Natural killer cell (primary cell): ENCODE measurements at regions not wholly inside any gene's neighbourhood (a gene's known extent, or its start where the extent isn't known, plus 50 kb on each side); places are given as distances from the start of the nearest gene placed in this dataset.

Experiments used
- ATAC-seq, 3 donors: fragments of 150-1000 bp in 2 of 3; fragments of 200-7000 bp in 1 of 3; cut with Tn5 transposase; 1 replicate in 1 of 3; 2 replicates in 2 of 3; pipeline ENCODE4 v1.10.0; 2021; ENCODE audit warnings: mild to moderate bottlenecking in 2 of 3, moderate library complexity in 2 of 3
- DNase-seq, 2 donors: peaks; one replicate each; pipeline versions ENCODE4 v3.0.0 to v3.0.0-alpha.2; 2013 to 2021; ENCODE audit warnings: mixed read lengths in 1 of 2
- H3K27ac ChIP-seq: one replicate; pipeline ENCODE4 v1.5.1; 2013; ENCODE audit warnings: mild to moderate bottlenecking, low read length
- H3K27me3 ChIP-seq: one replicate; pipeline ENCODE4 v1.6.1; 2013; ENCODE audit warnings: low read length; ENCODE audit not compliant: control insufficient read depth, insufficient read depth
- H3K36me3 ChIP-seq: one replicate; pipeline ENCODE4 v1.6.1; 2013; ENCODE audit warnings: low read length; ENCODE audit not compliant: control insufficient read depth, insufficient read depth
- H3K4me1 ChIP-seq: one replicate; pipeline ENCODE4 v1.6.1; 2013; ENCODE audit warnings: low read length; ENCODE audit not compliant: control insufficient read depth, insufficient read depth
- H3K4me3 ChIP-seq: one replicate; pipeline ENCODE4 v1.5.1; 2013; ENCODE audit warnings: low read length
- H3K9me3 ChIP-seq: one replicate; pipeline ENCODE4 v1.6.1; 2013; ENCODE audit warnings: low read length; ENCODE audit not compliant: control insufficient read depth, insufficient read depth
- H3K27ac Mint-ChIP-seq, 2 donors: one replicate each; pipeline ENCODE4 v1.8.0; 2022; ENCODE audit warnings: mild to moderate bottlenecking in 2 of 2, mixed read lengths in 2 of 2, moderate library complexity in 1 of 2
- H3K27me3 Mint-ChIP-seq, 2 donors: one replicate each; pipeline ENCODE4 v1.8.0; 2022; ENCODE audit warnings: low read depth in 2 of 2, mixed read lengths in 2 of 2
- H3K36me3 Mint-ChIP-seq: one replicate; pipeline ENCODE4 v1.8.0; 2022; ENCODE audit warnings: mixed read lengths
- H3K4me1 Mint-ChIP-seq, 2 donors: one replicate each; pipeline ENCODE4 v1.8.0; 2022; ENCODE audit warnings: mixed read lengths in 2 of 2
- H3K4me3 Mint-ChIP-seq: one replicate; pipeline ENCODE4 v1.8.0; 2022; ENCODE audit warnings: mild to moderate bottlenecking, moderate library complexity, mixed read lengths
- H3K9me3 Mint-ChIP-seq, 2 donors: one replicate each; pipeline ENCODE4 v1.8.0; 2022; ENCODE audit warnings: mixed read lengths in 2 of 2
- WGBS: methylation state at CpG from one replicate; pipeline ENCODE4 v1.1.7; 2013; ENCODE audit warnings: missing lambda C conversion rate; ENCODE audit not compliant: insufficient coverage; 5-methylcytosine and 5-hydroxymethylcytosine counted together
- intact Hi-C: fragments of 100-400 bp; cut with micrococcal nuclease; formaldehyde crosslinking; loops from one replicate; pipeline ENCODE4 v1.14.2; 2022
- TF ChIP-seq, protein P1 (sequence below): fragments of 200-600 bp; IDR thresholded peaks from one replicate; pipeline ENCODE4 v1.8.0; 2022; ENCODE audit warnings: antibody characterized with exemption

- WGBS: 97% methylated on average over 3 of the region's 3 CpGs
- H3K27me3 ChIP-seq: no peaks in the 10 kb centered on the region
- Mint-ChIP-seq H3K36me3 (no peaks in the 10 kb centered on the region), H3K27ac (no peak overlapping the region), H3K27me3 (peaks cover 0 to 6% of the 10 kb centered on the region in 2 donors), H3K4me1 (no peaks in the 10 kb centered on the region), H3K9me3 (peaks cover 0 to 2% of the 10 kb centered on the region in 2 donors), H3K4me3 (no peak overlapping the region)
- no peaks in the 10 kb centered on the region for H3K36me3 ChIP-seq
- ATAC-seq (no peak), DNase-seq (no peak)
- no peak overlapping the region for H3K4me3 ChIP-seq
- no peak overlapping the region for H3K27ac ChIP-seq
- intact Hi-C loops: no loop called here
- TF ChIP-seq, protein P1, sequence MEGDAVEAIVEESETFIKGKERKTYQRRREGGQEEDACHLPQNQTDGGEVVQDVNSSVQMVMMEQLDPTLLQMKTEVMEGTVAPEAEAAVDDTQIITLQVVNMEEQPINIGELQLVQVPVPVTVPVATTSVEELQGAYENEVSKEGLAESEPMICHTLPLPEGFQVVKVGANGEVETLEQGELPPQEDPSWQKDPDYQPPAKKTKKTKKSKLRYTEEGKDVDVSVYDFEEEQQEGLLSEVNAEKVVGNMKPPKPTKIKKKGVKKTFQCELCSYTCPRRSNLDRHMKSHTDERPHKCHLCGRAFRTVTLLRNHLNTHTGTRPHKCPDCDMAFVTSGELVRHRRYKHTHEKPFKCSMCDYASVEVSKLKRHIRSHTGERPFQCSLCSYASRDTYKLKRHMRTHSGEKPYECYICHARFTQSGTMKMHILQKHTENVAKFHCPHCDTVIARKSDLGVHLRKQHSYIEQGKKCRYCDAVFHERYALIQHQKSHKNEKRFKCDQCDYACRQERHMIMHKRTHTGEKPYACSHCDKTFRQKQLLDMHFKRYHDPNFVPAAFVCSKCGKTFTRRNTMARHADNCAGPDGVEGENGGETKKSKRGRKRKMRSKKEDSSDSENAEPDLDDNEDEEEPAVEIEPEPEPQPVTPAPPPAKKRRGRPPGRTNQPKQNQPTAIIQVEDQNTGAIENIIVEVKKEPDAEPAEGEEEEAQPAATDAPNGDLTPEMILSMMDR: no peak
- H3K4me1 ChIP-seq: no peaks in the 10 kb centered on the region
- H3K9me3 ChIP-seq: no peaks in the 10 kb centered on the region
Observed at GRCh38 chr11:121714351-121714750, 261.6 kb upstream of the SORL1-AS1 start.

DNA sequence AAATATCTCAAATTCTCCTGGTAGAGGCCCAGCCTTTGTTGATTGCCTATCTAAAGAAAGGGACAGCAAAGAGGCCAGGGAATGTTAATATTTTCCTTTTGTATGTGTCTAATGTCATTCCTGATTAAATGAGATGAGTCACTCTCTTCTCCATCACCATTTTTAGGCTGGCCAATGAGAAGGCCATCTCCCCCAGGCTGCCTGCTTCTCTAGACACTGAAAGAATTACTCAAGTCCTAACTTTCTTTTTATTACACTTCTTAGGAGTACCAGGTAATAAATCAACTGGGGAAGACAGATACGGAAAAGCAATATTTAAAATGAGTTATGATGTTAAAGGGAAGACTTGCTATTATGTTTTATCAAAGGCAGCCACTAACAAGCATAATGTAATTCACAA, 259.2 kb upstream of the SORL1-AS1 start:
- no peak overlapping the region for H3K4me3 Mint-ChIP-seq
- Histone ChIP-seq H3K36me3 (no peaks in the 10 kb centered on the region), H3K4me3 (no peak overlapping the region), H3K27ac (no peak overlapping the region), H3K27me3 (no peaks in the 10 kb centered on the region), H3K9me3 (no peaks in the 10 kb centered on the region), H3K4me1 (no peaks in the 10 kb centered on the region)
- H3K27ac Mint-ChIP-seq: no peak overlapping the region
- TF ChIP-seq, protein P1: no peak
- ATAC-seq (no peak), DNase-seq (no peak)
- intact Hi-C loops: no loop called here
- no CpG with 5 or more reads among the region's 1 CpG for WGBS
- no peaks in the 10 kb centered on the region for H3K4me1 Mint-ChIP-seq
- H3K9me3 Mint-ChIP-seq: peaks cover 0 to 2% of the 10 kb centered on the region in 2 donors
- H3K36me3 Mint-ChIP-seq: no peaks in the 10 kb centered on the region
- H3K27me3 Mint-ChIP-seq: peaks cover 0 to 6% of the 10 kb centered on the region in 2 donors

GRCh38 chr11:121711236-121711635, 258.5 kb upstream of the SORL1-AS1 start:
- Mint-ChIP-seq H3K9me3 (peaks cover 0 to 2% of the 10 kb centered on the region in 2 donors), H3K4me1 (no peaks in the 10 kb centered on the region), H3K4me3 (no peak overlapping the region), H3K27ac (no peak overlapping the region), H3K36me3 (no peaks in the 10 kb centered on the region), H3K27me3 (peaks cover 0 to 6% of the 10 kb centered on the region in 2 donors)
- Histone ChIP-seq H3K4me3 (no peak overlapping the region), H3K9me3 (no peaks in the 10 kb centered on the region), H3K27ac (no peak overlapping the region), H3K36me3 (no peaks in the 10 kb centered on the region), H3K27me3 (no peaks in the 10 kb centered on the region), H3K4me1 (no peaks in the 10 kb centered on the region)
- WGBS: 70% methylated on average over 1 of the region's 2 CpGs
- intact Hi-C loops: no loop called here
- TF ChIP-seq, protein P1: no peak
- ATAC-seq (no peak), DNase-seq (no peak)

GRCh38 chr11:121706884-121707420, 254.2 kb upstream of the SORL1-AS1 start:
- no peaks in the 10 kb centered on the region for H3K27me3 ChIP-seq
- TF ChIP-seq, protein P1: no peak
- H3K9me3 Mint-ChIP-seq: no peaks in the 10 kb centered on the region
- H3K36me3 ChIP-seq: no peaks in the 10 kb centered on the region
- whole genome bisulfite sequencing: no CpG with 5 or more reads among the region's 1 CpG
- peaks cover 9 to 13% of the 10 kb centered on the region in 2 donors for H3K27me3 Mint-ChIP-seq
- no peaks in the 10 kb centered on the region for H3K9me3 ChIP-seq
- H3K36me3 Mint-ChIP-seq: no peaks in the 10 kb centered on the region
- intact Hi-C loops: no loop called here
- H3K27ac ChIP-seq: no peak overlapping the region
- DNase-seq: no peak
- H3K27ac Mint-ChIP-seq: no peak overlapping the region
- H3K4me1 Mint-ChIP-seq: no peaks in the 10 kb centered on the region
- no peak overlapping the region for H3K4me3 ChIP-seq
- no peaks in the 10 kb centered on the region for H3K4me1 ChIP-seq
- H3K4me3 Mint-ChIP-seq: no peak overlapping the region
- ATAC-seq: no peak
